ENCODE measurements at regions not wholly inside any gene's neighbourhood (a gene's known extent, or its start where the extent isn't known, plus 50 kb on each side); places are given as distances from the start of the nearest gene placed in this dataset.

DNA sequence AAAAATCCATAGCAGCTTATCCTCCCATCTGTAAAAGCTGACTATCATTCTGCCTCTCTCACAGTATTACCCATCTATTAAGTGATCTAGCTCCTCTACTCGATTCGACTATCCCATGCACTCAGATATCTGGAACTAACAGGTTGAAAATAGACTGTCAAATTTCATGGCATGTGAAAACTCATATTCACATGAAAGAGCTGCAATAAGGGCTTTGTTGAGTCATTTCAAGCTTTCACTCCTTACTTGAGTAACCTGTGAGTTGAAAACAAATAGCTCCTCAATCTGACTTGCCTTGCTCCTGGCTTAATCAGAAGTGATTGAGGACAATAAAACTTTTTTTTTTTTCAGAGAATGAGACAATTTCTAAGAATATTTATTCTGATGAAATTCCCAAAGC, 192.4 kb upstream of the ERBB4 start:
- no peak overlapping the region for H3T11ph ChIP-seq (ENCODE audit: low read length)
- no peaks in the 10 kb centered on the region for H3K23me2 ChIP-seq (ENCODE audit: insufficient read length, low read depth, low read length, poor library complexity, severe bottlenecking)
- H4K5ac ChIP-seq (ENCODE audit: insufficient read length, low read depth, low read length) = no peak overlapping the region
- no peak overlapping the region for H3K4me2 ChIP-seq (ENCODE audit: insufficient read depth, insufficient read length, low read length)
- no peak overlapping the region for H3K4ac ChIP-seq (ENCODE audit: low read depth, low read length)
- no peaks in the 10 kb centered on the region for H3K27me3 ChIP-seq (ENCODE audit: insufficient read depth, low read length)
- H4K8ac ChIP-seq (replicated peaks; ENCODE audit: insufficient read length, low read depth, low read length) = no peak overlapping the region
- Mint-ChIP-seq H3K4me1 (peaks cover 5 to 7% of the 10 kb centered on the region in 2 experiments), H3K27ac (no peak overlapping the region), H3K36me3 (ENCODE audit: insufficient read depth in 1 of 3, low read depth in 3 of 3) (no peaks in the 10 kb centered on the region), H3K9me3 (no peaks in the 10 kb centered on the region), H3K4me3 (no peak overlapping the region), H3K27me3 (ENCODE audit: low read depth) (no peaks in the 10 kb centered on the region)
- H3K9ac ChIP-seq (ENCODE audit: extremely low read depth, insufficient read length, low read length) = no peak overlapping the region
- H3K79me1 ChIP-seq (ENCODE audit: insufficient read depth, low read depth, low read length, poor library complexity, severe bottlenecking) = no peaks in the 10 kb centered on the region
- H3K4me1 ChIP-seq (ENCODE audit: insufficient read depth, low read length) = peaks cover 4% of the 10 kb centered on the region; the same call in 1 of the 2 replicates
- no peak for DNase-seq
- H2BK120ac ChIP-seq (ENCODE audit: low read depth, low read length, poor library complexity, severe bottlenecking) = no peak overlapping the region
- no peak overlapping the region for H2BK15ac ChIP-seq (ENCODE audit: low read depth, low read length)
- H3K27ac ChIP-seq (ENCODE audit: insufficient read length, low read depth, low read length) = no peak overlapping the region
- no peak overlapping the region for H3K56ac ChIP-seq (ENCODE audit: insufficient read length, low read depth, low read length)
- no peaks in the 10 kb centered on the region for H3K79me2 ChIP-seq (ENCODE audit: insufficient read depth, low read length)
- no peak overlapping the region for H2AK5ac ChIP-seq (ENCODE audit: insufficient read length, low read length)
- no peak overlapping the region for H2BK5ac ChIP-seq (ENCODE audit: insufficient read length, low read length)
- H3K18ac ChIP-seq (ENCODE audit: insufficient read length, low read depth, low read length) = no peak overlapping the region
- H4K91ac ChIP-seq (ENCODE audit: insufficient read length, low read depth, low read length) = no peak overlapping the region
- no peak overlapping the region for H2BK20ac ChIP-seq (ENCODE audit: low read depth, low read length, poor library complexity, severe bottlenecking)
- no peak overlapping the region for H2BK12ac ChIP-seq (ENCODE audit: insufficient read length, low read depth, low read length)
- WGBS (ENCODE audit: extremely low coverage, insufficient read length, low lambda C conversion rate) = no CpG with 5 or more reads among the region's 2 CpGs
- TF ChIP-seq, protein P1, sequence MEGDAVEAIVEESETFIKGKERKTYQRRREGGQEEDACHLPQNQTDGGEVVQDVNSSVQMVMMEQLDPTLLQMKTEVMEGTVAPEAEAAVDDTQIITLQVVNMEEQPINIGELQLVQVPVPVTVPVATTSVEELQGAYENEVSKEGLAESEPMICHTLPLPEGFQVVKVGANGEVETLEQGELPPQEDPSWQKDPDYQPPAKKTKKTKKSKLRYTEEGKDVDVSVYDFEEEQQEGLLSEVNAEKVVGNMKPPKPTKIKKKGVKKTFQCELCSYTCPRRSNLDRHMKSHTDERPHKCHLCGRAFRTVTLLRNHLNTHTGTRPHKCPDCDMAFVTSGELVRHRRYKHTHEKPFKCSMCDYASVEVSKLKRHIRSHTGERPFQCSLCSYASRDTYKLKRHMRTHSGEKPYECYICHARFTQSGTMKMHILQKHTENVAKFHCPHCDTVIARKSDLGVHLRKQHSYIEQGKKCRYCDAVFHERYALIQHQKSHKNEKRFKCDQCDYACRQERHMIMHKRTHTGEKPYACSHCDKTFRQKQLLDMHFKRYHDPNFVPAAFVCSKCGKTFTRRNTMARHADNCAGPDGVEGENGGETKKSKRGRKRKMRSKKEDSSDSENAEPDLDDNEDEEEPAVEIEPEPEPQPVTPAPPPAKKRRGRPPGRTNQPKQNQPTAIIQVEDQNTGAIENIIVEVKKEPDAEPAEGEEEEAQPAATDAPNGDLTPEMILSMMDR (conservative IDR thresholded peaks at IDR 0.05) = no peak
- H3K14ac ChIP-seq (ENCODE audit: insufficient read depth, low read length) = no peak overlapping the region
- H3K9me3 ChIP-seq (ENCODE audit: control insufficient read depth, low read depth, low read length) = no peaks in the 10 kb centered on the region
- H3K23ac ChIP-seq (ENCODE audit: insufficient read length, low read depth, low read length) = no peak overlapping the region
- no peaks in the 10 kb centered on the region for H4K20me1 ChIP-seq (ENCODE audit: control insufficient read depth, insufficient read depth, insufficient read length)
- H2AFZ ChIP-seq (ENCODE audit: low read length) = no peak overlapping the region
